GM23338 (cell line): ENCODE measurements at regions not wholly inside any gene's neighbourhood (a gene's known extent, or its start where the extent isn't known, plus 50 kb on each side); places are given as distances from the start of the nearest gene placed in this dataset.

Experiments used
- EZH2 ChIP-seq: fragments of 200-600 bp; sonication (generic); IDR thresholded peaks from one replicate; pipeline ENCODE4 v1.8.0; 2017; ENCODE audit warnings: antibody characterized with exemption, mild to moderate bottlenecking, low read depth; ENCODE audit not compliant: unreplicated experiment
- EZH2phosphoT487 ChIP-seq: fragments of 200-600 bp; sonication (generic); IDR thresholded peaks from one replicate; pipeline ENCODE4 v1.8.1; 2018; ENCODE audit warnings: antibody characterized with exemption; ENCODE audit not compliant: unreplicated experiment
- POLR2AphosphoS5 ChIP-seq: IDR thresholded peaks from 2 replicates; pipeline ENCODE4 v1.6.1; 2016; ENCODE audit warnings: antibody characterized with exemption, low read depth
- TF ChIP-seq, protein P1 (sequence below), 2 experiments: fragments of 200-600 bp in 1 of 2; sonication (generic) in 1 of 2; conservative IDR thresholded peaks; 2 replicates each; pipeline versions ENCODE4 v1.5.1 to v1.6.1; 2016 to 2017; ENCODE audit warnings: antibody characterized with exemption in 2 of 2, low read depth in 2 of 2, mild to moderate bottlenecking in 2 of 2, moderate library complexity in 1 of 2

DNA sequence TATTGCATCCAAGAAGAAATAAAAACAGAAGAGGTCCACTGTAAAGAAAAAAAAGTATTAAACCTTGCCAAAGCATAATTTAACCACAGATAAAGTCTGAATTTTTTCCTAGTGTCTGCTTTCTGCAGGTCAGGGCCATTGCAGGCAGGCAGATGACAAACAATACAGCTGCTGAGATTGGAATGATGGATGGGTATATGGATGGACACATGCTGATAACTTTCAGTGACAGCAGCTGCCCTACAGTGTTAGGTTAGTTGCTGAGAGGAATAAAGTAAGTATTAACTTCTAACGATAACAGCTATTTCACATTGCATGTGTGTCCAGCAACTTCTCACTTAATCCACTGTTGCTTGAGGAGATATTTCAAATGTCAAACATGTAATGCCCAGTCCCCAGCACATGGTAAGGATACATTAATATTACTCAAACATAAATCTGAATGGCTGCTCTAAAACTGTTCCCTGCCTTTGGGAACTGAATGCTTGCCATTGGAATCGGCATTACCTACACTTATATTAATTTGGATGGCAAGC lies 515.3 kb downstream of the RMST start:
- no peak for TF ChIP-seq EZH2
- no peak for TF ChIP-seq POLR2AphosphoS5
- TF ChIP-seq, protein P1, sequence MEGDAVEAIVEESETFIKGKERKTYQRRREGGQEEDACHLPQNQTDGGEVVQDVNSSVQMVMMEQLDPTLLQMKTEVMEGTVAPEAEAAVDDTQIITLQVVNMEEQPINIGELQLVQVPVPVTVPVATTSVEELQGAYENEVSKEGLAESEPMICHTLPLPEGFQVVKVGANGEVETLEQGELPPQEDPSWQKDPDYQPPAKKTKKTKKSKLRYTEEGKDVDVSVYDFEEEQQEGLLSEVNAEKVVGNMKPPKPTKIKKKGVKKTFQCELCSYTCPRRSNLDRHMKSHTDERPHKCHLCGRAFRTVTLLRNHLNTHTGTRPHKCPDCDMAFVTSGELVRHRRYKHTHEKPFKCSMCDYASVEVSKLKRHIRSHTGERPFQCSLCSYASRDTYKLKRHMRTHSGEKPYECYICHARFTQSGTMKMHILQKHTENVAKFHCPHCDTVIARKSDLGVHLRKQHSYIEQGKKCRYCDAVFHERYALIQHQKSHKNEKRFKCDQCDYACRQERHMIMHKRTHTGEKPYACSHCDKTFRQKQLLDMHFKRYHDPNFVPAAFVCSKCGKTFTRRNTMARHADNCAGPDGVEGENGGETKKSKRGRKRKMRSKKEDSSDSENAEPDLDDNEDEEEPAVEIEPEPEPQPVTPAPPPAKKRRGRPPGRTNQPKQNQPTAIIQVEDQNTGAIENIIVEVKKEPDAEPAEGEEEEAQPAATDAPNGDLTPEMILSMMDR (conservative IDR thresholded peaks at IDR 0.05; ENCODE audit: low read depth in 2 of 2) = no peak
- no peak for TF ChIP-seq EZH2phosphoT487
